GM12873 (cell line): ENCODE measurements at regions not wholly inside any gene's neighbourhood (a gene's known extent, or its start where the extent isn't known, plus 50 kb on each side); places are given as distances from the start of the nearest gene placed in this dataset.

Source experiments
- CTCF ChIP-seq: IDR thresholded peaks from 2 replicates; pipeline ENCODE4 v1.5.1; 2012; ENCODE audit warnings: low read depth, mild to moderate bottlenecking, moderate library complexity, low read length, control low read depth; ENCODE audit not compliant: insufficient read depth; ENCODE audit errors: missing control alignments

- no peak for TF ChIP-seq CTCF
These were observed 77.6 kb upstream of the ZNF516 start for GRCh38 chr18:76572518-76573247.

GRCh38 chr18:76571689-76572088 lies 76.6 kb upstream of the ZNF516 start:
- no peak for TF ChIP-seq CTCF

GRCh38 chr18:76570856-76571255 lies 75.8 kb upstream of the ZNF516 start:
- TF ChIP-seq CTCF = no peak

GRCh38 chr18:76569644-76570419 lies 74.8 kb upstream of the ZNF516 start:
- TF ChIP-seq CTCF = no peak

GRCh38 chr18:76568731-76569130 lies 73.7 kb upstream of the ZNF516 start:
- no peak for TF ChIP-seq CTCF

GRCh38 chr18:76567835-76568445 lies 72.9 kb upstream of the ZNF516 start:
- no peak for TF ChIP-seq CTCF

GRCh38 chr18:76566987-76567386 lies 71.9 kb upstream of the ZNF516 start:
- no peak for TF ChIP-seq CTCF
